ENCODE measurements at regions not wholly inside any gene's neighbourhood (a gene's known extent, or its start where the extent isn't known, plus 50 kb on each side); places are given as distances from the start of the nearest gene placed in this dataset.
A peak's percentile ranks its signal among the peaks of the same experiment; 100 is the strongest.
"Not testable (repeated sequence)": the region's sequence is repeated elsewhere in the genome, so short reads cannot be mapped to it uniquely, and the experiment has no call there.

GRCh38 chr6:164048840-164049516 lies 634.5 kb downstream of the QKI start:
- DNase-seq: no peak

- DNase-seq: no peak
These were observed 630.6 kb downstream of the QKI start for GRCh38 chr6:164045082-164045481.

GRCh38 chr6:164043656-164044055 lies 629.1 kb downstream of the QKI start:
- not testable (repeated sequence) for DNase-seq

- no peak for DNase-seq
These were observed 627.7 kb downstream of the QKI start for GRCh38 chr6:164042212-164042611.

- no peak for DNase-seq
These were observed 626.5 kb downstream of the QKI start for GRCh38 chr6:164040994-164041393.

GRCh38 chr6:164039954-164040375 lies 625.4 kb downstream of the QKI start:
- peak; percentile 56 to 82 for DNase-seq

- DNase-seq: no peak
These were observed 622.8 kb downstream of the QKI start for GRCh38 chr6:164037171-164037870.

GRCh38 chr6:164035900-164036485 lies 621.5 kb downstream of the QKI start:
- DNase-seq: no peak

GRCh38 chr6:164034602-164035140 lies 620.2 kb downstream of the QKI start:
- no peak for DNase-seq

GRCh38 chr6:164025180-164025579 lies 610.7 kb downstream of the QKI start:
- no peak for DNase-seq

GRCh38 chr6:164023535-164023934 lies 609.0 kb downstream of the QKI start:
- DNase-seq: no peak

- DNase-seq: no peak
These were observed 608.1 kb downstream of the QKI start for GRCh38 chr6:164022632-164023031.

GRCh38 chr6:164021589-164022250 lies 607.2 kb downstream of the QKI start:
- no peak for DNase-seq

GRCh38 chr6:164020142-164020541 lies 605.6 kb downstream of the QKI start:
- DNase-seq: no peak

GRCh38 chr6:164018133-164018532 lies 603.6 kb downstream of the QKI start:
- no peak for DNase-seq

GRCh38 chr6:164016056-164016455 lies 601.5 kb downstream of the QKI start:
- no peak for DNase-seq

GRCh38 chr6:164015088-164015484 lies 600.6 kb downstream of the QKI start:
- DNase-seq: no peak

- no peak for DNase-seq
These were observed 600.0 kb downstream of the QKI start for GRCh38 chr6:164014346-164015087.

- no peak for DNase-seq
These were observed 599.1 kb downstream of the QKI start for GRCh38 chr6:164013480-164014208.

- DNase-seq: no peak
These were observed 596.8 kb downstream of the QKI start for GRCh38 chr6:164011321-164011720.

- no peak for DNase-seq
These were observed 596.1 kb downstream of the QKI start for GRCh38 chr6:164010441-164011103.
